ENCODE measurements at regions not wholly inside any gene's neighbourhood (a gene's known extent, or its start where the extent isn't known, plus 50 kb on each side); places are given as distances from the start of the nearest gene placed in this dataset.

GRCh38 chr2:55973673-55974072 is 50.1 kb upstream of the EFEMP1 start:
- H3K27me3 ChIP-seq, result no peaks in the 10 kb centered on the region
- no peak overlapping the region for H3K27ac ChIP-seq
- TF ChIP-seq EP300 (IDR thresholded peaks at IDR 0.05) (no peak), POLR2A (IDR thresholded peaks at IDR 0.05) (no peak), POLR2AphosphoS5 (IDR thresholded peaks at IDR 0.05) (no peak)
- TF ChIP-seq, protein P1, sequence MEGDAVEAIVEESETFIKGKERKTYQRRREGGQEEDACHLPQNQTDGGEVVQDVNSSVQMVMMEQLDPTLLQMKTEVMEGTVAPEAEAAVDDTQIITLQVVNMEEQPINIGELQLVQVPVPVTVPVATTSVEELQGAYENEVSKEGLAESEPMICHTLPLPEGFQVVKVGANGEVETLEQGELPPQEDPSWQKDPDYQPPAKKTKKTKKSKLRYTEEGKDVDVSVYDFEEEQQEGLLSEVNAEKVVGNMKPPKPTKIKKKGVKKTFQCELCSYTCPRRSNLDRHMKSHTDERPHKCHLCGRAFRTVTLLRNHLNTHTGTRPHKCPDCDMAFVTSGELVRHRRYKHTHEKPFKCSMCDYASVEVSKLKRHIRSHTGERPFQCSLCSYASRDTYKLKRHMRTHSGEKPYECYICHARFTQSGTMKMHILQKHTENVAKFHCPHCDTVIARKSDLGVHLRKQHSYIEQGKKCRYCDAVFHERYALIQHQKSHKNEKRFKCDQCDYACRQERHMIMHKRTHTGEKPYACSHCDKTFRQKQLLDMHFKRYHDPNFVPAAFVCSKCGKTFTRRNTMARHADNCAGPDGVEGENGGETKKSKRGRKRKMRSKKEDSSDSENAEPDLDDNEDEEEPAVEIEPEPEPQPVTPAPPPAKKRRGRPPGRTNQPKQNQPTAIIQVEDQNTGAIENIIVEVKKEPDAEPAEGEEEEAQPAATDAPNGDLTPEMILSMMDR (IDR thresholded peaks at IDR 0.05), result no peak
- no peaks in the 10 kb centered on the region for H3K4me1 ChIP-seq
- H3K4me3 ChIP-seq, result no peak overlapping the region
- 94% methylated on average over 1 of the region's 1 CpG for WGBS
- no peaks in the 10 kb centered on the region for H3K9me3 ChIP-seq
- H3K36me3 ChIP-seq, result no peaks in the 10 kb centered on the region
- DNase-seq (ENCODE audit: low spot score in 2 of 2), result no peak

DNA sequence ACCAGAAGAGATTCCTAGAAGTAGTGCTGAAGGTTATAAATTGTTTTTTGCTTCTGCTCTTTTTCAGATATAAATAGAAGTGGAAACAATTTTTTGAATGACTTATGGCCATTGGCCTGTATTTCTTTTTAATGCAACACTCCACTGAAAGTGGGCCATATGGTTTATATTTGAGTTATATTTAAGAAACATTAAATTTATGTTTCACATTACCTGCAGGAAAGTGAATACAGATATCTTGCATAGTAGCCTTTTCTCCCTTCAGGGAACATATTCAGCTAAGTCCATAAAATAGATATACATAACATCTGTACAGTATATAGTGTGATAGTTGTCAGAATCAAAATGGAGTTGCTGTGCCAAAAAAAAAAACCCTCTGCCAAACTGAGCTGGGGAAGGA is 53.1 kb upstream of the EFEMP1 start:
- no peak overlapping the region for H3K4me3 ChIP-seq
- TF ChIP-seq POLR2AphosphoS5 (IDR thresholded peaks at IDR 0.05) (no peak), EP300 (IDR thresholded peaks at IDR 0.05) (no peak), POLR2A (IDR thresholded peaks at IDR 0.05) (no peak)
- TF ChIP-seq, protein P1 (IDR thresholded peaks at IDR 0.05), result no peak
- no peak for DNase-seq (ENCODE audit: low spot score in 2 of 2)
- no peaks in the 10 kb centered on the region for H3K9me3 ChIP-seq
- H3K27me3 ChIP-seq, result no peaks in the 10 kb centered on the region
- H3K36me3 ChIP-seq, result no peaks in the 10 kb centered on the region
- no peaks in the 10 kb centered on the region for H3K4me1 ChIP-seq
- no peak overlapping the region for H3K27ac ChIP-seq

GRCh38 chr2:55985406-55985805 is 61.8 kb upstream of the EFEMP1 start:
- Histone ChIP-seq H3K27ac (no peak overlapping the region), H3K4me3 (no peak overlapping the region), H3K9me3 (no peaks in the 10 kb centered on the region), H3K27me3 (no peaks in the 10 kb centered on the region), H3K36me3 (no peaks in the 10 kb centered on the region), H3K4me1 (no peaks in the 10 kb centered on the region)
- WGBS, result 77% methylated on average over 1 of the region's 1 CpG
- no peak for TF ChIP-seq POLR2A (IDR thresholded peaks at IDR 0.05)
- no peak for TF ChIP-seq POLR2AphosphoS5 (IDR thresholded peaks at IDR 0.05)
- TF ChIP-seq, protein P1 (IDR thresholded peaks at IDR 0.05), result no peak
- TF ChIP-seq EP300 (IDR thresholded peaks at IDR 0.05), result no peak
- DNase-seq (ENCODE audit: low spot score in 2 of 2), result no peak

DNA sequence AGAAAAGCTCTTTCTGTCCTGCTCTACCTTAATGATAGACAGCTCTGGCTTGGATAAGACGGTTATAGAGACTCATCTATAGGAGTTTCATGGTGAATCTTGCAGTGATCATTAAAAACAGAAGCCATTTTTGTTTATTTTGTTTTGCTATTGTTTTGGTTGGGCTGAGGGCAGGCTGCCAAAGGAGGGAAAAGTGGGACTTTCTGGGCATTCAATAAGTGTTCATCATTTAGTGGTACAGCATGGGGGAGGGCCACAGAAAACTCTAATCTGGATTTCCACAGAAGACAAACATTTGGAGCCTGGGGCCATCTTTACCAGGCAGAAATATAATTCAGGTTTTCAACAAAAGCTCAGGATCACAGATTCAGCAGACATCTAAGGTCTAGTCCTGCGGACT is 62.4 kb upstream of the EFEMP1 start:
- H3K4me3 ChIP-seq, result no peak overlapping the region
- H3K4me1 ChIP-seq, result no peaks in the 10 kb centered on the region
- 98% methylated on average over 2 of the region's 2 CpGs for WGBS
- TF ChIP-seq, protein P1 (IDR thresholded peaks at IDR 0.05), result no peak
- TF ChIP-seq POLR2AphosphoS5 (IDR thresholded peaks at IDR 0.05) (no peak), POLR2A (IDR thresholded peaks at IDR 0.05) (no peak), EP300 (IDR thresholded peaks at IDR 0.05) (no peak)
- no peaks in the 10 kb centered on the region for H3K9me3 ChIP-seq
- H3K27me3 ChIP-seq, result no peaks in the 10 kb centered on the region
- no peak overlapping the region for H3K27ac ChIP-seq
- no peaks in the 10 kb centered on the region for H3K36me3 ChIP-seq
- no peak for DNase-seq (ENCODE audit: low spot score in 2 of 2)

DNA sequence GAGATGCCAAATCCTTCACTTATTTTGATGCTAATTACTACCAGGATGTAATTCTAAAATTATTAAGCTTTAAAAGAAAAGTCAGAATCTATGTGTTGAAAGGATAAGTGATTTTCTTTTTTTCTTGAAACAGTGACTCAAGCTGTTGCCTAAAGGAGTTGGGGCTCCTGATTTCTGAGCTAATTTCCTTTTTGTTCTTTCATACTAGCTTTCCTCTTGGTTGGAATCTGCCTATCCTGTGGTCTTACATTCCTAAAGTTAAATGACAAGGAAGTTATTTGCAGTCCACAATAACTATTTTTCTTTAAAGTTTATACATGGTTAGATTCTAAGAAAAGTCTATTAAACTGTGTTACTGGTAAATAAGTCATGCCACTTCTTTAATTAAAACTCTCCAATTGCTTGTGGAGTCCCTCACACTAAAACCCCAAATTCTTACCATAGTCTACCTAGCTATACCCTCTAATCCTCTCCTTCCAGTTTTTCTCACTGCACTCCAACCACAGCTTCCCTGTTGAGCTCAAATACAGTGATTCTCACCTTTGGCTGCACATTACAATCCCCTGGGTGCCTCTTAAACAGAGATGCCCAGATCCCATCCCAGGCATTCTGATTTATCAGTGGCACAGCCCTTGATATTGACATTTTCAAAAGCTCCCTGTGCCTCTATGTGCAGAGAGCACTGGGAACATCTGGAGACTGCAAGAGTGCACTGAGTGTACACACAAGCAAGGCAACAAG is 63.3 kb upstream of the EFEMP1 start:
- TF ChIP-seq EP300 (IDR thresholded peaks at IDR 0.05) (no peak), POLR2A (IDR thresholded peaks at IDR 0.05) (no peak), POLR2AphosphoS5 (IDR thresholded peaks at IDR 0.05) (no peak)
- TF ChIP-seq, protein P1 (IDR thresholded peaks at IDR 0.05), result no peak
- Histone ChIP-seq H3K27me3 (no peaks in the 10 kb centered on the region), H3K27ac (no peak overlapping the region), H3K9me3 (no peaks in the 10 kb centered on the region), H3K36me3 (no peaks in the 10 kb centered on the region), H3K4me3 (no peak overlapping the region), H3K4me1 (no peaks in the 10 kb centered on the region)
- DNase-seq (ENCODE audit: low spot score in 2 of 2), result no peak
